GM23338 (cell line): ENCODE measurements at regions not wholly inside any gene's neighbourhood (a gene's known extent, or its start where the extent isn't known, plus 50 kb on each side); places are given as distances from the start of the nearest gene placed in this dataset.

Experiments used
- ATAC-seq: fragments of 200-7000 bp; cut with Tn5 transposase; 3 replicates; pipeline ENCODE4 v1.9.1; 2020
- DNase-seq: peaks from one replicate; pipeline ENCODE4 v3.0.0-alpha.2; 2015; ENCODE audit warnings: low spot score
- H2AFZ ChIP-seq: fragments of 200-600 bp; sonication (generic); 2 replicates; pipeline ENCODE4 v1.8.0; 2016; ENCODE audit warnings: antibody characterized with exemption, mild to moderate bottlenecking, moderate library complexity
- H3F3A ChIP-seq: fragments of 200-600 bp; sonication (generic); replicated peaks from 2 replicates; pipeline ENCODE4 v1.8.0; 2017; ENCODE audit warnings: antibody characterized with exemption, mixed run types, low read depth
- H3K27ac ChIP-seq: fragments of 200-600 bp; sonication (generic); 2 replicates; pipeline ENCODE4 v1.6.1; 2016; ENCODE audit warnings: low read depth
- H3K27me3 ChIP-seq: fragments of 200-600 bp; sonication (generic); 2 replicates; pipeline ENCODE4 v1.8.0; 2016; ENCODE audit warnings: mild to moderate bottlenecking, mixed run types, moderate library complexity; ENCODE audit not compliant: insufficient read depth
- H3K36me3 ChIP-seq: fragments of 200-600 bp; sonication (generic); 2 replicates; pipeline ENCODE4 v1.8.0; 2016; ENCODE audit warnings: mild to moderate bottlenecking; ENCODE audit not compliant: insufficient read depth
- H3K4me1 ChIP-seq: fragments of 200-600 bp; sonication (generic); 2 replicates; pipeline ENCODE4 v1.8.0; 2016; ENCODE audit warnings: mild to moderate bottlenecking, moderate library complexity; ENCODE audit not compliant: insufficient read depth
- H3K4me2 ChIP-seq: fragments of 200-600 bp; sonication (generic); 2 replicates; pipeline ENCODE4 v1.7.1; 2017; ENCODE audit warnings: mixed run types
- H3K4me3 ChIP-seq: fragments of 200-600 bp; sonication (generic); 2 replicates; pipeline ENCODE4 v1.6.1; 2016; ENCODE audit warnings: mixed run types
- H3K79me2 ChIP-seq: fragments of 200-600 bp; sonication (generic); replicated peaks from 2 replicates; pipeline ENCODE4 v1.8.0; 2017; ENCODE audit warnings: mild to moderate bottlenecking; ENCODE audit not compliant: insufficient read depth
- H3K9me2 ChIP-seq: fragments of 200-600 bp; sonication (generic); 2 replicates; pipeline ENCODE4 v1.8.0; 2017; ENCODE audit not compliant: insufficient read depth
- H4K20me1 ChIP-seq: fragments of 200-600 bp; sonication (generic); replicated peaks from 2 replicates; pipeline ENCODE4 v1.8.0; 2017; ENCODE audit warnings: mild to moderate bottlenecking; ENCODE audit not compliant: insufficient read depth
- H3K27ac Mint-ChIP-seq: 2 replicates; pipeline ENCODE4 v1.8.0; 2020; ENCODE audit warnings: inconsistent platforms, mild to moderate bottlenecking, moderate library complexity, mixed read lengths
- H3K27me3 Mint-ChIP-seq: 3 replicates; pipeline ENCODE4 v1.8.0; 2022; ENCODE audit warnings: low read depth, mild to moderate bottlenecking, moderate library complexity, mixed read lengths, inconsistent platforms; ENCODE audit not compliant: insufficient read depth, poor library complexity
- H3K36me3 Mint-ChIP-seq: 3 replicates; pipeline ENCODE4 v1.8.0; 2021; ENCODE audit warnings: low read depth, mild to moderate bottlenecking, inconsistent platforms, moderate library complexity, mixed read lengths
- H3K4me1 Mint-ChIP-seq: 3 replicates; pipeline ENCODE4 v1.8.0; 2020; ENCODE audit warnings: mild to moderate bottlenecking, inconsistent platforms, mixed read lengths
- H3K4me3 Mint-ChIP-seq: 3 replicates; pipeline ENCODE4 v1.8.0; 2021; ENCODE audit warnings: moderate library complexity, mild to moderate bottlenecking, inconsistent platforms, mixed read lengths
- H3K9me3 Mint-ChIP-seq: 3 replicates; pipeline ENCODE4 v1.8.0; 2020; ENCODE audit warnings: moderate library complexity, mild to moderate bottlenecking, inconsistent platforms, mixed read lengths
- CREB1 ChIP-seq: fragments of 250-450 bp; sonication (Bioruptor Pico); IDR thresholded peaks from 2 replicates; pipeline ENCODE4 v1.5.0; 2020; ENCODE audit warnings: low read depth, mild to moderate bottlenecking, moderate library complexity
- CTCF ChIP-seq, 2 experiments: fragments of 200-600 bp in 1 of 2; sonication (generic) in 1 of 2; conservative IDR thresholded peaks; 2 replicates each; pipeline versions ENCODE4 v1.5.1 to v1.6.1; 2016 to 2017; ENCODE audit warnings: antibody characterized with exemption in 2 of 2, low read depth in 2 of 2, mild to moderate bottlenecking in 2 of 2, moderate library complexity in 1 of 2
- ETS1 ChIP-seq: IDR thresholded peaks from 2 replicates; pipeline ENCODE4 v1.6.1; 2016; ENCODE audit warnings: antibody characterized with exemption
- EZH2 ChIP-seq: fragments of 200-600 bp; sonication (generic); IDR thresholded peaks from one replicate; pipeline ENCODE4 v1.8.0; 2017; ENCODE audit warnings: antibody characterized with exemption, mild to moderate bottlenecking, low read depth; ENCODE audit not compliant: unreplicated experiment
- EZH2phosphoT487 ChIP-seq: fragments of 200-600 bp; sonication (generic); IDR thresholded peaks from one replicate; pipeline ENCODE4 v1.8.1; 2018; ENCODE audit warnings: antibody characterized with exemption; ENCODE audit not compliant: unreplicated experiment
- JUNB ChIP-seq: IDR thresholded peaks from one replicate; pipeline ENCODE4 v1.6.1; 2016; ENCODE audit warnings: antibody characterized with exemption; ENCODE audit not compliant: unreplicated experiment
- NANOG ChIP-seq: IDR thresholded peaks from 2 replicates; pipeline ENCODE4 v1.6.1; 2016; ENCODE audit warnings: antibody characterized with exemption, borderline replicate concordance
- POLR2AphosphoS5 ChIP-seq: IDR thresholded peaks from 2 replicates; pipeline ENCODE4 v1.6.1; 2016; ENCODE audit warnings: antibody characterized with exemption, low read depth
- REST ChIP-seq: IDR thresholded peaks from one replicate; pipeline ENCODE4 v1.6.1; 2018; ENCODE audit warnings: antibody characterized with exemption; ENCODE audit not compliant: unreplicated experiment
- STAT1 ChIP-seq: IDR thresholded peaks from one replicate; pipeline ENCODE4 v1.6.1; 2016; ENCODE audit warnings: antibody characterized with exemption; ENCODE audit not compliant: unreplicated experiment
- ZNF114 ChIP-seq: fragments of 250-450 bp; sonication (Bioruptor Pico); IDR thresholded peaks from 2 replicates; pipeline ENCODE4 v1.5.0; 2020; ENCODE audit warnings: mild to moderate bottlenecking, moderate library complexity
- ZNF331 ChIP-seq: fragments of 250-450 bp; sonication (Bioruptor Pico); IDR thresholded peaks from 2 replicates; pipeline ENCODE4 v1.5.0; 2020; ENCODE audit warnings: low read depth, mild to moderate bottlenecking, moderate library complexity
- TF ChIP-seq, protein P1 (sequence below): fragments of 250-450 bp; sonication (Bioruptor Pico); IDR thresholded peaks from 2 replicates; pipeline ENCODE4 v1.5.0; 2020; ENCODE audit warnings: mild to moderate bottlenecking, moderate library complexity

- H3K79me2 ChIP-seq, result no peaks in the 10 kb centered on the region
- Mint-ChIP-seq H3K27me3 (peaks cover 2% of the 10 kb centered on the region), H3K4me3 (no peak overlapping the region), H3K27ac (no peak overlapping the region), H3K9me3 (peaks cover 7% of the 10 kb centered on the region), H3K4me1 (peaks cover 6% of the 10 kb centered on the region; the same call in 2 of the 3 replicates), H3K36me3 (peaks cover 6% of the 10 kb centered on the region; the same call in 2 of the 3 replicates)
- no peak for ATAC-seq
- H3K27ac ChIP-seq, result no peak overlapping the region
- TF ChIP-seq CTCF (conservative IDR thresholded peaks at IDR 0.05; ENCODE audit: low read depth in 2 of 2), result no peak
- no peak for TF ChIP-seq REST
- no peak for TF ChIP-seq ETS1
- TF ChIP-seq EZH2, result no peak
- no peak for TF ChIP-seq NANOG
- TF ChIP-seq POLR2AphosphoS5, result no peak
- TF ChIP-seq STAT1, result no peak
- TF ChIP-seq JUNB, result no peak
- TF ChIP-seq ZNF331 (CRISPR knock-in tag), result no peak
- TF ChIP-seq CREB1, result no peak
- no peak for TF ChIP-seq ZNF114 (CRISPR knock-in tag)
- TF ChIP-seq, protein P1, sequence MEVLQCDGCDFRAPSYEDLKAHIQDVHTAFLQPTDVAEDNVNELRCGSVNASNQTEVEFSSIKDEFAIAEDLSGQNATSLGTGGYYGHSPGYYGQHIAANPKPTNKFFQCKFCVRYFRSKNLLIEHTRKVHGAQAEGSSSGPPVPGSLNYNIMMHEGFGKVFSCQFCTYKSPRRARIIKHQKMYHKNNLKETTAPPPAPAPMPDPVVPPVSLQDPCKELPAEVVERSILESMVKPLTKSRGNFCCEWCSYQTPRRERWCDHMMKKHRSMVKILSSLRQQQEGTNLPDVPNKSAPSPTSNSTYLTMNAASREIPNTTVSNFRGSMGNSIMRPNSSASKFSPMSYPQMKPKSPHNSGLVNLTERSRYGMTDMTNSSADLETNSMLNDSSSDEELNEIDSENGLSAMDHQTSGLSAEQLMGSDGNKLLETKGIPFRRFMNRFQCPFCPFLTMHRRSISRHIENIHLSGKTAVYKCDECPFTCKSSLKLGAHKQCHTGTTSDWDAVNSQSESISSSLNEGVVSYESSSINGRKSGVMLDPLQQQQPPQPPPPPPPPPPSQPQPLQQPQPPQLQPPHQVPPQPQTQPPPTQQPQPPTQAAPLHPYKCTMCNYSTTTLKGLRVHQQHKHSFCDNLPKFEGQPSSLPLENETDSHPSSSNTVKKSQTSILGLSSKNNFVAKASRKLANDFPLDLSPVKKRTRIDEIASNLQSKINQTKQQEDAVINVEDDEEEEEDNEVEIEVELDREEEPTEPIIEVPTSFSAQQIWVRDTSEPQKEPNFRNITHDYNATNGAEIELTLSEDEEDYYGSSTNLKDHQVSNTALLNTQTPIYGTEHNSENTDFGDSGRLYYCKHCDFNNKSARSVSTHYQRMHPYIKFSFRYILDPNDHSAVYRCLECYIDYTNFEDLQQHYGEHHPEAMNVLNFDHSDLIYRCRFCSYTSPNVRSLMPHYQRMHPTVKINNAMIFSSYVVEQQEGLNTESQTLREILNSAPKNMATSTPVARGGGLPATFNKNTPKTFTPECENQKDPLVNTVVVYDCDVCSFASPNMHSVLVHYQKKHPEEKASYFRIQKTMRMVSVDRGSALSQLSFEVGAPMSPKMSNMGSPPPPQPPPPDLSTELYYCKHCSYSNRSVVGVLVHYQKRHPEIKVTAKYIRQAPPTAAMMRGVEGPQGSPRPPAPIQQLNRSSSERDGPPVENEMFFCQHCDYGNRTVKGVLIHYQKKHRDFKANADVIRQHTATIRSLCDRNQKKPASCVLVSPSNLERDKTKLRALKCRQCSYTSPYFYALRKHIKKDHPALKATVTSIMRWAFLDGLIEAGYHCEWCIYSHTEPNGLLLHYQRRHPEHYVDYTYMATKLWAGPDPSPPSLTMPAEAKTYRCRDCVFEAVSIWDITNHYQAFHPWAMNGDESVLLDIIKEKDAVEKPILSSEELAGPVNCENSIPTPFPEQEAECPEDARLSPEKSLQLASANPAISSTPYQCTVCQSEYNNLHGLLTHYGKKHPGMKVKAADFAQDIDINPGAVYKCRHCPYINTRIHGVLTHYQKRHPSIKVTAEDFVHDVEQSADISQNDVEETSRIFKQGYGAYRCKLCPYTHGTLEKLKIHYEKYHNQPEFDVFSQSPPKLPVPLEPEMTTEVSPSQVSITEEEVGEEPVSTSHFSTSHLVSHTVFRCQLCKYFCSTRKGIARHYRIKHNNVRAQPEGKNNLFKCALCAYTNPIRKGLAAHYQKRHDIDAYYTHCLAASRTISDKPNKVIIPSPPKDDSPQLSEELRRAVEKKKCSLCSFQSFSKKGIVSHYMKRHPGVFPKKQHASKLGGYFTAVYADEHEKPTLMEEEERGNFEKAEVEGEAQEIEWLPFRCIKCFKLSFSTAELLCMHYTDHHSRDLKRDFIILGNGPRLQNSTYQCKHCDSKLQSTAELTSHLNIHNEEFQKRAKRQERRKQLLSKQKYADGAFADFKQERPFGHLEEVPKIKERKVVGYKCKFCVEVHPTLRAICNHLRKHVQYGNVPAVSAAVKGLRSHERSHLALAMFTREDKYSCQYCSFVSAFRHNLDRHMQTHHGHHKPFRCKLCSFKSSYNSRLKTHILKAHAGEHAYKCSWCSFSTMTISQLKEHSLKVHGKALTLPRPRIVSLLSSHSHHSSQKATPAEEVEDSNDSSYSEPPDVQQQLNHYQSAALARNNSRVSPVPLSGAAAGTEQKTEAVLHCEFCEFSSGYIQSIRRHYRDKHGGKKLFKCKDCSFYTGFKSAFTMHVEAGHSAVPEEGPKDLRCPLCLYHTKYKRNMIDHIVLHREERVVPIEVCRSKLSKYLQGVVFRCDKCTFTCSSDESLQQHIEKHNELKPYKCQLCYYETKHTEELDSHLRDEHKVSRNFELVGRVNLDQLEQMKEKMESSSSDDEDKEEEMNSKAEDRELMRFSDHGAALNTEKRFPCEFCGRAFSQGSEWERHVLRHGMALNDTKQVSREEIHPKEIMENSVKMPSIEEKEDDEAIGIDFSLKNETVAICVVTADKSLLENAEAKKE (CRISPR knock-in tag), result no peak
- TF ChIP-seq EZH2phosphoT487, result no peak
- no peaks in the 10 kb centered on the region for H3K9me2 ChIP-seq
- H3K36me3 ChIP-seq, result no peaks in the 10 kb centered on the region
- no peak overlapping the region for H2AFZ ChIP-seq
- H3K4me3 ChIP-seq, result no peak overlapping the region
- no peak for DNase-seq
- H4K20me1 ChIP-seq, result no peaks in the 10 kb centered on the region
- peaks cover 19% of the 10 kb centered on the region for H3K27me3 ChIP-seq
- H3F3A ChIP-seq, result no peaks in the 10 kb centered on the region
- H3K4me2 ChIP-seq, result no peak overlapping the region
- no peaks in the 10 kb centered on the region for H3K4me1 ChIP-seq
These were observed 393.7 kb upstream of the RAB6C start for GRCh38 chr2:129585760-129586159.
